ENCODE measurements at regions not wholly inside any gene's neighbourhood (a gene's known extent, or its start where the extent isn't known, plus 50 kb on each side); places are given as distances from the start of the nearest gene placed in this dataset.

DNA sequence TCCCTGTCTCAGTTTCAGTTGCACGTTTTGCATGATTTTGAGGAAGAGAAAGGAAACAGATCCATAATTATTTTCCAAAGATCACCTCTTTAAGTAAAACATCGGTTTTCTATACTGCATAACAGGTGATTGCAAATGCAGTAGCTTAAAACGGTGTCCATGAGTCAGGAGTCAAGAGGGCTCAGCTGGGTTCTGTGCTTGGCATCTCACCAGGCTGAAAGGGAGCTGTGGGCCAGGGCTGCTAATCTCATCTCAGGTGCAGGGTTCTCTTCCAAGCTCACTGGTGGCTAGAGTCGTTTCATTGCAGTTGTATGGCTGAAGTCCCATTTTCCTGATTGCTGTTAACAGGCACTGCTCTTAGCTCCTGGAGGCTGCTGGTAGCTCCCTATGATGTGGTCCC lies 57.0 kb upstream of the PRKCQ start:
- Mint-ChIP-seq H3K27ac (no peak overlapping the region), H3K9me3 (ENCODE audit: low read depth) (peaks cover 2% of the 10 kb centered on the region), H3K27me3 (no peaks in the 10 kb centered on the region), H3K36me3 (peaks cover 1% of the 10 kb centered on the region), H3K4me3 (no peak overlapping the region), H3K4me1 (peaks cover 25% of the 10 kb centered on the region)
- CTCF ChIA-PET = interaction anchor here (0.8 to 1.4 kb wide), 4 partner anchors 12 to 31 kb away, joined by 3 to 4 read pairs (median 4); no protein-coding TSS in a partner anchor
- ATAC-seq (no peak), DNase-seq (no peak)

DNA sequence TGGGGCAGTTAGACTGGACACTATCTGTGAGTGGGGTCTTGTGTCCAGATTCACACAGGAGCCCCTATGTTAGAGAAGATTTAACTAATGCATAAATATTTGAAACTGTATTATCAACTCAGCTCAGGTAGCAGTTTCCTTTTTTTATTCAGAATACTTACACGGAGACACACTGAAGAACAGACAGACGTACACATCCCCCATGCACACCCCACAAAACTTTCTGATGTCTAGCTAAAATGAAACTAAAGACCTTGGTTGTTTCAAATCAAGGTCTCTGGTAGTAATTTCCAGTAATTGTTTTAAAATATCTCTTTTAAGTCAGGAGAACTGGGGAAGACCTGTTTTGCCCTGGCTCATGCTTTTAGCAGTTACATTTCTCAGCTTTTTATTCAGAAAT lies 55.7 kb upstream of the PRKCQ start:
- Mint-ChIP-seq H3K4me1 (peaks cover 25% of the 10 kb centered on the region), H3K27me3 (no peaks in the 10 kb centered on the region), H3K27ac (no peak overlapping the region), H3K4me3 (no peak overlapping the region), H3K9me3 (ENCODE audit: low read depth) (no peaks in the 10 kb centered on the region), H3K36me3 (peaks cover 1% of the 10 kb centered on the region)
- DNase-seq = no peak
- CTCF ChIA-PET = interaction anchor here (0.7 kb wide), 1 partner anchor 13 kb away, joined by 3 read pairs; no protein-coding TSS in a partner anchor
- ATAC-seq = peak; percentile 30

Measured in activated CD8-positive, alpha-beta memory T cell treated with anti-CD3 and anti-CD28 coated beads, Interleukin-2, amount 10 ng/mL, durations not matched to agents 7 days and 5 days (primary cell).